ENCODE measurements at regions not wholly inside any gene's neighbourhood (a gene's known extent, or its start where the extent isn't known, plus 50 kb on each side); places are given as distances from the start of the nearest gene placed in this dataset.

- DNase-seq (ENCODE audit: low read depth in 1 of 2, low spot score in 1 of 2): no peak
Measured at GRCh38 chr10:4213441-4213840, 428.4 kb upstream of the KLF6 start.

GRCh38 chr10:4212111-4212630, 427.2 kb upstream of the KLF6 start:
- no peak for DNase-seq (ENCODE audit: low read depth in 1 of 2, low spot score in 1 of 2)

GRCh38 chr10:4208499-4208898, 423.5 kb upstream of the KLF6 start:
- DNase-seq (ENCODE audit: low read depth in 1 of 2, low spot score in 1 of 2): no peak

- no peak for DNase-seq (ENCODE audit: low read depth in 1 of 2, low spot score in 1 of 2)
Measured at GRCh38 chr10:4205113-4205512, 420.1 kb upstream of the KLF6 start.

- DNase-seq (ENCODE audit: low read depth in 1 of 2, low spot score in 1 of 2): no peak
Measured at GRCh38 chr10:4202938-4203337, 417.9 kb upstream of the KLF6 start.

DNA sequence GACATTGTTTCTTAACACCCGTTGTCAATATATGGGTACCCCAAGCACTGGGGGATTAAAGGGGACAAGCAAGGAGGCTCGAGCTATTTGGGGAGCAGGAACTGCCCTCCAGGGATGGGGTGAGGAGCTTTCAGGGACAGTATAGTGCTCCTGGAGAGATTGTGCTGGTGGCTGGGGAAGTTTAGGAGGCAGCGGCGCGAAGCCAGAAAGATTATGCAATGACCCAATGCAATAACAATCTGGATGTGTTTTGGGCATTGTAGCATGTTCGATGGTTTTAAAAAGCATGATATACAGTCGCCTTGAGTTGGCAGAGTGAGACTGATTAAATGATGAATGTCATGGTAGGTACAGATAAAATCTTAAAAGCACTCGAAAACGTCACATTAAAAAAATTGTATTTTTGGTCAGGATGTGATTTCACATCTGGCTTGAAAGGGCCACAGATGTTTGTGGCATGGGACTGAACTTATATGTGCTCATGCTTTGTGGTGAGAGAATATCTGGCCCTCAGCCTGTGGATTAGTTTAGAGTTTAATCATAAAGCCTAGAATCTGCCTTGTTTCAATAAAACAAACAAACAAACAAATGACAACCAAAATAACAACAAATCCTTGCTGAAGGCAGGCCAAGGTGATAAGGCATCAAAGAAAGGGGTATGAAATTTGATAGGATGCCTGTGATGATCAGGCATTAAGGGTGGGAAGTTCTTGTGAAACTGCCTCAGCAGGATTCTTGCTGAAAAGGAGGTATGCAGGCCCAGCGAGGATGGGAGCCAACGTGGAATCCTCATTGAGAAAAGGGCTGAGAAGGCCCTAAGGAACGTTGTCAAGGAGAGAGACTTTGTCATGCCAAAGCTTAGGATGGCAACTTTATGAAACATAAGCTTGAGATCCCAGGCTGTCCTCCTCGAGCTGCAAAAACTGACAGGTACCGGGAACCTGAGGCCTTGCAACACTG, 417.1 kb upstream of the KLF6 start:
- DNase-seq (ENCODE audit: low read depth in 1 of 2, low spot score in 1 of 2): no peak

DNA sequence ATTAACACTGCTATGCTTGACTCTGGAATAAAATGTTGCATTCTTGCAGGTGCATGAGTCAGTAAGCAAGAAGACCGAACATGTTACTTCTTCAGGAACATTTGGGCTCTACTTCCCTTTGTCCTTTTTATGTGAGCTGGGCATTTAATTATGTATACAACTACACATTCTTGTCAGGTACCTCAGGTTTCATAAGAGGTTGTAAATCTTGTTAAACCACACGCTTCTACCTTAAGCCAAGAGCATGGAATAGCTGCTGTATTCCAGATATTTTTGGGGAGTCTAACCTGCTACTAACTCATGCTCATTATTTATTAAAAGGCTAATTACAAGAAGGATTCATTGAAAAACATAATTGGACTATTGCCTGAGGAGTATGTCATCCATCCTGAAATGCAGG, 414.2 kb upstream of the KLF6 start:
- DNase-seq (ENCODE audit: low read depth in 1 of 2, low spot score in 1 of 2): no peak

- no peak for DNase-seq (ENCODE audit: low read depth in 1 of 2, low spot score in 1 of 2)
Measured at GRCh38 chr10:4198216-4198615, 413.2 kb upstream of the KLF6 start.

DNA sequence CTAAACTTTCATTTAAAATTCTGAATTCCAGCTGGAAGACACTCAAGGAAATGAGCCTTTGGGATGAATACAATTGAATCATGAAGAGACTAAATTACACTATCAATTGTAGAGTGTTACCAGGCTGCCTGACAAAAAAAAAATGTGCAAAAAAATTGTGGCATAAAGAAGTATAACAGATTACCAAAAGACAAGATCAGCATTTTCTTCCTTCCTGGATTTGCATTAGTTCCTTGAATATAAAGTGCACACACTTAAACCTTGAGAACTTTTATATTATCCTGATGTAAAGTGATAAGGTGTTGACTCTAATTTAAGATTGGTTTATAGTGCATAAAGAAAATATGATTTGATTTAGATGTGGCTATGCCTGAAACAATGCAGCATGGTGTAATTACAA, 412.7 kb upstream of the KLF6 start:
- DNase-seq (ENCODE audit: low read depth in 1 of 2, low spot score in 1 of 2): no peak

- no peak for DNase-seq (ENCODE audit: low read depth in 1 of 2, low spot score in 1 of 2)
Measured at GRCh38 chr10:4196771-4197390, 411.9 kb upstream of the KLF6 start.

DNA sequence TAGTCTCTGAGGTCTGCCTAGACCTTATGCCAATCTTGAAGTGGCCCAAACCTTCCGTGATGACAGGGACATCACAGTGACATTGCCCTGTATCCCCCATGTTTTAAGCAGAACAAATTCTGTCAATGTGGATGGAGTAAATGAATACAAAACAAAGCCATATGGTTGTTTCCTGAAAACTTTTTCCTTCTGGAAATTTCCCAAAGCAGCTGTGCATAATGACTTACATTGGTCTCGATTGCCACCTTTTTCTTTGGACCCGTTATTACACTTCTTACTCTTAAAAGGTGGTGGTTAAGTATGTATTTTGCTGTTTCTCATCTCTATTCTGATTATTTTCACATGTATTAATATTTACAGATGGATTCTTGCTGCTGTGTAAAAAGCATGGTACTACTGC, 411.2 kb upstream of the KLF6 start:
- DNase-seq (ENCODE audit: low read depth in 1 of 2, low spot score in 1 of 2): no peak

DNA sequence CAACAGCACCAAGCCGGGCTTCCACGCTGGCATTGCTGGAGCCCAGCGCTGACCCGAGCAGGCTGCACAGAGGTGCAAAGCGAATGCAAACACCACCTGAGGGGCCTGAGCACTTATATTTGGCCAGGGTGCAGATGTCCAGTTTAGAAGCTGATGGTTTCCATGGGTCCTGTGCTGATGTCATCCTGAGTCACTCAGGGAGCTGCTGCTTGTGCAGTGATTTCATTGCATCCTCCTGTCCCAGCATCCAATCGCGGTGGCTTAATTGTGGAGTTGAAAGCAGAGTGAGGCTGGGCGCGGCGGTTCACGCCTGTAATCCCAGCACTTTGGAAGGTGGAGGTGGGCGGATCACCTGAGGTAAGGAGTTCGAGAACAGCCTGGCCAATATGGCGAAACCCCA, 410.2 kb upstream of the KLF6 start:
- DNase-seq (ENCODE audit: low read depth in 1 of 2, low spot score in 1 of 2): no peak

GRCh38 chr10:4194231-4194630, 409.2 kb upstream of the KLF6 start:
- DNase-seq (ENCODE audit: low read depth in 1 of 2, low spot score in 1 of 2): no peak

DNA sequence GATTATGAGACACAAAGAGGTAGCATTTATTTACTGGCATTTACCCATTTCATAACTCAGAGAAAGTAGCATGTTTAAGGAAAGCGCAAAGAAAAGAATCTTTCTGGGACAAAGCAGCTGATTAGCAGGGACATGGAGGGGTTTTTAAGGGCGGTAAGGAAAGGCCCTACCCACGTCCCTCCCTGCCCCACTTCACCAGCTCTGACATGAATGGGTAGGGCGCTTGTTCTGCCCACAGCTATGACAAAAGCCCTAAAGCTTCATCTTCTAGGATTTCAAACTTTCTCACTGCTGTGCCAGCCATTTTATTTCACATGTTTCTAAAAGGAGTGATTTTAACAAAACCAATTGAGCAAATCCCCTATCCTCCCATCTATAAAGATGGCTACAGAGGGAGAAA, 406.9 kb upstream of the KLF6 start:
- DNase-seq (ENCODE audit: low read depth in 1 of 2, low spot score in 1 of 2): no peak

DNA sequence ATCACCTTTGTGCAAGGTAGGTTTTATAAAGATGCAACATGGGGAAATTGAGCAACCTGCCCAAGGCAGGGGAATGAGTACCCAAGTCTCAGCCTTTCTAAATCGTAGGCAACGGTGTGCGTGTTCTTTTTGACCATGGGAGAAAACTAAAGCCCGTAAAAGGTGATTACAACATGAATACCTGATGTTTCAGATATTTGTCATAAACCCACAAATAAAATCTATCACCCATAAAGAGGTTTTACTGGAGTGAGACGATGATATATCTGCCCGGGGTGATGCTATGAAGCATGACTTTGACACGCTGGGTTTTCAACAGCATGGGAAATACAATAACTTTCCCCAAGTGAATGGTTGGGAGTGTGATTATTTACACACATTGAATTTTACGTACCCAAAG, 406.3 kb upstream of the KLF6 start:
- no peak for DNase-seq (ENCODE audit: low read depth in 1 of 2, low spot score in 1 of 2)

- DNase-seq (ENCODE audit: low read depth in 1 of 2, low spot score in 1 of 2): no peak
Measured at GRCh38 chr10:4190876-4191275, 405.9 kb upstream of the KLF6 start.

DNA sequence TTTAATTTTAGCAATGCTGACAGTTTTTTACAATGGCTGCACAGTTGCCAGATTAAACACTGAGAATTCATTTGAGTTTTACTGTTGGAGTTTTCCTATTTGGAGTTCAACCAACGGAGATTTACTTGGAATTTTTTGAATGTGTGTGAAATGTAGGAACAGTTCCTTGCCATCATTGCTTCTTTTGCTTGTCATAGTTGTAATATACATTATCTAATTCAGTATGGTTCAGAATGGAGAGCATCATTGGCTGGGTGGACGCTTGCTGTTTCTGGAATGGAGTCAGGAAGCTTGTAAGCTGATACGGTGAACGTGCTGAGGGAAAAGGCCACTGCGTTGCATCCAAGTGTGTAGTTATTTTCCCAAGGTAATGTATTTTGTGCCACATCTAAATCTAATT, 404.3 kb upstream of the KLF6 start:
- no peak for DNase-seq (ENCODE audit: low read depth in 1 of 2, low spot score in 1 of 2)

GRCh38 chr10:4188406-4188805, 403.4 kb upstream of the KLF6 start:
- DNase-seq (ENCODE audit: low read depth in 1 of 2, low spot score in 1 of 2): no peak

- no peak for DNase-seq (ENCODE audit: low read depth in 1 of 2, low spot score in 1 of 2)
Measured at GRCh38 chr10:4186849-4187540, 402.0 kb upstream of the KLF6 start.

GRCh38 chr10:4183761-4184261, 398.8 kb upstream of the KLF6 start:
- DNase-seq (ENCODE audit: low read depth in 1 of 2, low spot score in 1 of 2): no peak

- no peak for DNase-seq (ENCODE audit: low read depth in 1 of 2, low spot score in 1 of 2)
Measured at GRCh38 chr10:4181621-4182049, 396.6 kb upstream of the KLF6 start.

GRCh38 chr10:4181081-4181480, 396.1 kb upstream of the KLF6 start:
- no peak for DNase-seq (ENCODE audit: low read depth in 1 of 2, low spot score in 1 of 2)

Measured in activated T-helper 1 cell treated with anti-CD3 and anti-CD28 coated beads, Interleukin-2, amount 50 U/mL, for 16 hours (primary cell).